Cardiac septum (tissue), 1 donor: ENCODE measurements at regions not wholly inside any gene's neighbourhood (a gene's known extent, or its start where the extent isn't known, plus 50 kb on each side); places are given as distances from the start of the nearest gene placed in this dataset.

Experiments used
- DNase-seq: peaks from one replicate; pipeline ENCODE4 v3.0.0-alpha.2; 2020; ENCODE audit warnings: low spot score
- intact Hi-C: fragments of 100-400 bp; cut with DNase I; formaldehyde crosslinking; loops from one replicate; pipeline ENCODE4 v1.14.0; 2022
- donor health status: DM: no; HTN: no; CAD: no.

- intact Hi-C loops, result no loop called here
- no peak for DNase-seq
Measured at GRCh38 chr7:46446151-46446550, 525.1 kb upstream of the IGFBP3 start.

- intact Hi-C loops, result no loop called here
- no peak for DNase-seq
Measured at GRCh38 chr7:46444256-46444655, 523.2 kb upstream of the IGFBP3 start.

GRCh38 chr7:46440186-46440585 is 519.1 kb upstream of the IGFBP3 start:
- DNase-seq, result no peak
- intact Hi-C loops, result no loop called here

- no peak for DNase-seq
- intact Hi-C loops, result no loop called here
Measured at GRCh38 chr7:46432708-46433107, 511.6 kb upstream of the IGFBP3 start.

GRCh38 chr7:46428295-46428694 is 507.2 kb upstream of the IGFBP3 start:
- intact Hi-C loops, result no loop called here
- no peak for DNase-seq

GRCh38 chr7:46424934-46425333 is 503.9 kb upstream of the IGFBP3 start:
- no peak for DNase-seq
- intact Hi-C loops, result no loop called here

- DNase-seq, result no peak
- intact Hi-C loops, result no loop called here
Measured at GRCh38 chr7:46421441-46422230, 500.6 kb upstream of the IGFBP3 start.

GRCh38 chr7:46414946-46415345 is 493.9 kb upstream of the IGFBP3 start:
- intact Hi-C loops, result no loop called here
- no peak for DNase-seq

- DNase-seq, result no peak
- intact Hi-C loops, result no loop called here
Measured at GRCh38 chr7:46411236-46411635, 490.2 kb upstream of the IGFBP3 start.

GRCh38 chr7:46407125-46407524 is 486.1 kb upstream of the IGFBP3 start:
- intact Hi-C loops, result no loop called here
- DNase-seq, result no peak

- intact Hi-C loops, result no loop called here
- DNase-seq, result no peak
Measured at GRCh38 chr7:46397591-46397990, 476.5 kb upstream of the IGFBP3 start.

- intact Hi-C loops, result no loop called here
- DNase-seq, result no peak
Measured at GRCh38 chr7:46396481-46396880, 475.4 kb upstream of the IGFBP3 start.

- DNase-seq, result no peak
- intact Hi-C loops, result no loop called here
Measured at GRCh38 chr7:46393142-46393541, 472.1 kb upstream of the IGFBP3 start.

- no peak for DNase-seq
- intact Hi-C loops, result no loop called here
Measured at GRCh38 chr7:46391231-46392201, 470.4 kb upstream of the IGFBP3 start.

- intact Hi-C loops, result no loop called here
Measured at GRCh38 chr7:46390042-46390441, 469.0 kb upstream of the IGFBP3 start.

GRCh38 chr7:46389146-46389545 is 468.1 kb upstream of the IGFBP3 start:
- DNase-seq, result no peak
- intact Hi-C loops, result no loop called here

More at GRCh38 chr7:46390042-46390441, 469.0 kb upstream of the IGFBP3 start:
- no peak for DNase-seq

- DNase-seq, result no peak
- intact Hi-C loops, result no loop called here
Measured at GRCh38 chr7:46387646-46388045, 466.6 kb upstream of the IGFBP3 start.

GRCh38 chr7:46386428-46387399 is 465.6 kb upstream of the IGFBP3 start:
- DNase-seq, result no peak
- intact Hi-C loops, result no loop called here

GRCh38 chr7:46385662-46386309 is 464.7 kb upstream of the IGFBP3 start:
- DNase-seq, result no peak
- intact Hi-C loops, result no loop called here
